GM19438 (cell line): ENCODE measurements at regions not wholly inside any gene's neighbourhood (a gene's known extent, or its start where the extent isn't known, plus 50 kb on each side); places are given as distances from the start of the nearest gene placed in this dataset.

Source experiments
- ATAC-seq: cut with Tn5 transposase; IDR thresholded peaks from one replicate; pipeline ENCODE4 v1.9.1; 2021; ENCODE audit warnings: low read depth; ENCODE audit not compliant: unreplicated experiment

GRCh38 chr20:48468571-48468970 is 359.2 kb downstream of the PREX1 start:
- no peak for ATAC-seq

- ATAC-seq, result no peak
These were observed 360.2 kb downstream of the PREX1 start for GRCh38 chr20:48467622-48468021.

- no peak for ATAC-seq
These were observed 362.5 kb downstream of the PREX1 start for GRCh38 chr20:48465271-48465670.

GRCh38 chr20:48463916-48464315 is 363.9 kb downstream of the PREX1 start:
- ATAC-seq, result no peak

- no peak for ATAC-seq
These were observed 364.6 kb downstream of the PREX1 start for GRCh38 chr20:48463096-48463720.

- ATAC-seq, result no peak
These were observed 366.1 kb downstream of the PREX1 start for GRCh38 chr20:48461735-48462119.

- ATAC-seq, result no peak
These were observed 366.6 kb downstream of the PREX1 start for GRCh38 chr20:48461091-48461734.

- no peak for ATAC-seq
These were observed 367.1 kb downstream of the PREX1 start for GRCh38 chr20:48460681-48461080.

- ATAC-seq, result no peak
These were observed 367.9 kb downstream of the PREX1 start for GRCh38 chr20:48459722-48460395.

- ATAC-seq, result no peak
These were observed 369.0 kb downstream of the PREX1 start for GRCh38 chr20:48458601-48459385.

- ATAC-seq, result no peak
These were observed 369.8 kb downstream of the PREX1 start for GRCh38 chr20:48458003-48458377.

- ATAC-seq, result no peak
These were observed 370.4 kb downstream of the PREX1 start for GRCh38 chr20:48457193-48458002.

- ATAC-seq, result no peak
These were observed 371.2 kb downstream of the PREX1 start for GRCh38 chr20:48456366-48457192.

GRCh38 chr20:48455651-48456365 is 372.0 kb downstream of the PREX1 start:
- ATAC-seq, result no peak

- no peak for ATAC-seq
These were observed 372.9 kb downstream of the PREX1 start for GRCh38 chr20:48454671-48455490.

- ATAC-seq, result no peak
These were observed 374.2 kb downstream of the PREX1 start for GRCh38 chr20:48453477-48454093.

GRCh38 chr20:48451401-48451800 is 376.4 kb downstream of the PREX1 start:
- no peak for ATAC-seq
